ENCODE measurements at regions not wholly inside any gene's neighbourhood (a gene's known extent, or its start where the extent isn't known, plus 50 kb on each side); places are given as distances from the start of the nearest gene placed in this dataset.

DNA sequence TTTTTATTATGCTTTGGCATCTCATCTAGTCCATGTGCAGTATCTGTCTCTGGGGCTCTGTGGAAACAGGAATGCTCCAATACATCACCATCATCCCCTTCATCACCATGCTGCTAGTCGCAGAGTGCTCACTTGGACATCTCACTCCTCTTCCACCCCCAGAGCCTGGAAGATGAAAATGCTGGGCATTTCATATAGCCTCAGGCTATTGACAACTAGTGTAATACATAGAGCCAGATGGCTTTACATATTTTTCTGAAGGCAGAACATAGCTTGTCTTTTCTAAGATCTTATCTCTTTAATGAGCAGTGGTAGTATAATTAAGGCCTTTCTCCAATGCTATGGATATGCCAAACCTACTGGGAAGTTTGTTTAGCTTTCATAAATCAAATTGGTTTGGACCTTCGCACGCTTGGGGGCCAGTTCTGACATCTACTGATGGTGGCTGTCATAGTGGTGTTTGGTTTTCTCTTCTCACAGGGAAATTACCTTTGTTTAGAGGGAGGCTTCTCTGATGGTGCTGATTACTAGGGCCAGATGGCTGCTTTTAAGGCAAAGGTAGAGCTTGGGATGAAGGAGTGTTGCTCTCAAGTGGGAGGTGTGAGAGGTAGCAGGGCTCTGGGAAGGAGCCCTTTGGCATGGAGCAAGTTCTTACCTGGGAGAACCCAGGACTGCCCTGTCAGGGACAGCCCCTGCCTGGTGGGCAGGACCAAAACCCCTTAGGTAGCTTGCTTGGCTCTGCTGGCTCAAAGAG is 63.1 kb upstream of the CXCL14 start:
- Histone ChIP-seq H3K36me3 (ENCODE audit: control insufficient read depth in 2 of 4, insufficient read depth in 4 of 4, low read length in 3 of 4) (no peaks in the 10 kb centered on the region), H4K8ac (ENCODE audit: extremely low read depth, insufficient read depth, low read length) (no peak overlapping the region), H3K79me2 (ENCODE audit: control insufficient read depth in 1 of 2, insufficient read depth in 2 of 2, low read length in 2 of 2) (no peaks in the 10 kb centered on the region), H4K20me1 (replicated peaks in 1 of 2; ENCODE audit: control insufficient read depth in 1 of 2, insufficient read depth in 2 of 2, low read length in 2 of 2) (no peaks in the 10 kb centered on the region), H2BK12ac (ENCODE audit: low read depth, low read length) (no peak overlapping the region), H4K91ac (replicated peaks; ENCODE audit: insufficient read length, low read length) (no peak overlapping the region), H3K9me3 (ENCODE audit: insufficient read depth in 2 of 2, low read depth in 1 of 2, low read length in 1 of 2) (no peaks in the 10 kb centered on the region), H3K27me3 (replicated peaks in 1 of 4; ENCODE audit: control insufficient read depth in 3 of 4, extremely low read depth in 1 of 4, insufficient read depth in 3 of 4, low read length in 3 of 4) (no peaks in the 10 kb centered on the region), H3K23me2 (ENCODE audit: low read depth, low read length) (no peaks in the 10 kb centered on the region), H3K23ac (ENCODE audit: insufficient read length) (no peak overlapping the region), H3K14ac (ENCODE audit: insufficient read length) (no peak overlapping the region), H3K18ac (ENCODE audit: extremely low read depth, low read length) (no peak overlapping the region), H3K9ac (replicated peaks in 1 of 4; ENCODE audit: extremely low read depth in 1 of 4, low read depth in 3 of 4, low read length in 3 of 4) (no peak overlapping the region), H4K5ac (ENCODE audit: insufficient read length, low read depth, low read length) (no peak overlapping the region), H3K27ac (ENCODE audit: low read depth, low read length) (no peak overlapping the region), H3K56ac (replicated peaks; ENCODE audit: insufficient read length, low read depth, low read length) (no peak overlapping the region), H2BK5ac (ENCODE audit: low read depth, low read length) (no peak overlapping the region), H2BK15ac (ENCODE audit: low read length) (no peak overlapping the region), H2AFZ (ENCODE audit: low read length) (no peak overlapping the region), H3K4me3 (ENCODE audit: extremely low read depth in 1 of 4, insufficient read depth in 2 of 4, low read depth in 3 of 4, low read length in 4 of 4) (no peak overlapping the region), H3K4me2 (ENCODE audit: insufficient read depth in 1 of 2, low read depth in 2 of 2, low read length in 2 of 2) (no peak overlapping the region), H3K4ac (replicated peaks; ENCODE audit: insufficient read length, low read depth, low read length) (no peak overlapping the region), H2BK120ac (replicated peaks; ENCODE audit: low read depth, low read length) (no peak overlapping the region), H2BK20ac (ENCODE audit: low read length) (no peak overlapping the region), H2AK5ac (ENCODE audit: low read depth, low read length) (no peak overlapping the region), H3K79me1 (ENCODE audit: low read depth, low read length) (no peaks in the 10 kb centered on the region), H3K4me1 (replicated peaks in 1 of 4; ENCODE audit: control insufficient read depth in 3 of 4, insufficient read depth in 4 of 4, low read length in 3 of 4) (no peaks in the 10 kb centered on the region)
- 94% methylated on average over 3 of the region's 3 CpGs; no CpG with 5 or more reads in 1 of the 2 experiments for WGBS, 2 experiments (ENCODE audit: extremely low coverage in 1 of 2, insufficient coverage in 1 of 2, insufficient read length in 1 of 2, insufficient replicate concordance in 2 of 2, low coverage in 1 of 2, low lambda C conversion rate in 2 of 2, missing lambda C conversion rate in 1 of 2)
- CTCF ChIA-PET (ENCODE audit: partially characterized antibody), result interaction anchor here (1.0 to 1.7 kb wide), 3 partner anchors 15 to 184 kb away, joined by 3 to 5 read pairs (median 3); no protein-coding TSS in a partner anchor
- POLR2A ChIA-PET (ENCODE audit: partially characterized antibody), result no interaction called here
- DNase-seq (ENCODE audit: low read depth in 1 of 2, low spot score in 2 of 2) (peak in 1 of 2 experiments; percentile 8), FAIRE-seq (no peak)
- TF ChIP-seq FOSL1 (IDR thresholded peaks at IDR 0.05; ENCODE audit: insufficient read depth, low read depth, low read length) (no peak), EZH2 (IDR thresholded peaks at IDR 0.05; ENCODE audit: low read depth, low read length, severe bottlenecking) (no peak), CTBP2 (IDR thresholded peaks at IDR 0.05; ENCODE audit: borderline replicate concordance, insufficient read depth, insufficient read length, low read length) (no peak), KDM1A (IDR thresholded peaks at IDR 0.05; ENCODE audit: borderline replicate concordance, low read length) (no peak), JUND (IDR thresholded peaks at IDR 0.05; ENCODE audit: low read length) (no peak), SAP30 (IDR thresholded peaks at IDR 0.05; ENCODE audit: insufficient read depth, insufficient replicate concordance, low read length) (no peak), CBX5 (IDR thresholded peaks at IDR 0.05; ENCODE audit: low read depth, low read length) (no peak), POU5F1 (IDR thresholded peaks at IDR 0.05; ENCODE audit: low read depth, low read length) (no peak), GABPA (IDR thresholded peaks at IDR 0.05; ENCODE audit: borderline replicate concordance, insufficient read depth, low read length) (no peak), SUZ12 (IDR thresholded peaks at IDR 0.05; ENCODE audit: low read length) (no peak), BRCA1 (IDR thresholded peaks at IDR 0.05; ENCODE audit: low read depth, low read length) (no peak)
- TF ChIP-seq, protein P1, sequence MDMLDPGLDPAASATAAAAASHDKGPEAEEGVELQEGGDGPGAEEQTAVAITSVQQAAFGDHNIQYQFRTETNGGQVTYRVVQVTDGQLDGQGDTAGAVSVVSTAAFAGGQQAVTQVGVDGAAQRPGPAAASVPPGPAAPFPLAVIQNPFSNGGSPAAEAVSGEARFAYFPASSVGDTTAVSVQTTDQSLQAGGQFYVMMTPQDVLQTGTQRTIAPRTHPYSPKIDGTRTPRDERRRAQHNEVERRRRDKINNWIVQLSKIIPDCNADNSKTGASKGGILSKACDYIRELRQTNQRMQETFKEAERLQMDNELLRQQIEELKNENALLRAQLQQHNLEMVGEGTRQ (IDR thresholded peaks at IDR 0.05; ENCODE audit: low read length), result no peak

Measured in H1 (cell line).